Pons (tissue), 1 donor: ENCODE measurements at regions not wholly inside any gene's neighbourhood (a gene's known extent, or its start where the extent isn't known, plus 50 kb on each side); places are given as distances from the start of the nearest gene placed in this dataset.
A peak's percentile ranks its signal among the peaks of the same experiment; 100 is the strongest.

Source experiments
- DNase-seq: peaks from one replicate; pipeline ENCODE4 v3.0.0-alpha.2; 2016; ENCODE audit warnings: low spot score

DNA sequence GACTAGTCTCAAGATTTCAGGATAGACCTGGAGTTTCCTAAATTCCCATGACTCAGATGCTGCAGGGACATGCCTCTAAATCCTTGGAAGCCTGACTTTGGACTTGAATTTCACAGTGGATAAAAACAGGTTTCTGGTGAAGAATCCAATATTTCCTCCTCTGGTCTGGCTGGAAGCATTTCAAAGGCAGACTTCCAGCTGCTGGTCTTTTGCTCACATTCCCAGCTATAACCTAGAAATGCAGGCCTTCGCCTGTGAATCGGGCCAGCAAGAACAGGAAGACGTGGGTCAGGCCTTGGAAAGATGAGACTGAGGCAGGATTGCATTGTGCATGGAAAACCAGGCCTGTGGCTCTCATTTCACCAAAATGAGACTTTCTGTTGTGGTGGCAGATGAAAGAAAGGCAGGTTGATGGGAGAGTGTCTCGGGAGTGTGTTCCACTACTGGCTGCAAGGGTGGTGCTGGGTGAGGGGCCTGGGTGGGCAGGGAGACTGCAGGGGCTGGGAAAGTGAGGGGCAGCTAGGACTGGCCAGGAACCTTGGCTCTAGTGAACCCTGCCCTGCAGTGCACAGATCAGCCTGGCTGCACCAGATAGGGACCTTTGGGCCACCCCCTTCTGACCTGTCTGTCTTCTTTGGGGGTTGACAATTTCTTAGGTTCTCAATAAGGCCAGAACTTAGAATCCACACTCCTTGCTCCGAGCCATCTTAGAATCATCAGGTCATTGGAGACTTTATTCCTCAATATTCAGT, 488.8 kb upstream of the MKI67 start:
- peak; percentile 3 for DNase-seq

DNA sequence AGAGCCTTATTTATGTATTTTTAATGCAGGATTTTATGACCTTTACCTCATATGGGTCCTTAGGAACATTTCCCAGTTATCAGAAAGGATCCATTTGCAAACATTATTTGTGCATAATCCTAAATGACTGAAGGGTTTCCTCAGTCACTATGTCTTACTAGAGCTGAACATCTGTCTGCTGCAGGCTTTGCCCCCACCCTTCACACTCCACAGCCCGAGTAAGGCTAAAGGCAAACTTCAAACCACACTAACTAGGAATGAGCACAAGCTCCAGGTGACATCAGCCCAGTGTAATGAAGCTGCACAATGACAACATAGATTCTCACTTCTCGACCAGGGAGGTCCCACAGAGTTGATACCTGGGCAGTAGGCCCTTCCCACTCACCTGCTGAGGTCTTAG, 491.3 kb upstream of the MKI67 start:
- no peak for DNase-seq

DNA sequence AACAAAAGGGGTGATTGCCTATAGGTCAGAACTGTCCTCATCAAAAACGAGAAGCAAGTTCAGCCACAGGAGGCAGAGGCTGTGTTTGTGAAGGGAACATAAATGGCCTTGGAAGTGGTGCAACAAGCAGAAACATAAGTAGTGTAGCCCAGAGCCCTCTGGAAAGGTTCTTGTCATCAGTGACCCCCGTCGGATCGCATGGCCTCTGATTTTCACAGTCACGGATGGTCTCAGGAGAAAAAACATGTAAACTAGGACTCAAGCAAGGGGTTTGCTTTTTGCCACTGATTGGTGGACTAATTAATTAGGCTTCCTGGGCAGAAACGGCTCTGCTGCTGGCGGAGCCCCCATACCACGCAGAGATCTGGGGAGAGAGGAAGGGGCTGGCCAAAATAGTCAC, 496.5 kb upstream of the MKI67 start:
- DNase-seq = no peak

DNA sequence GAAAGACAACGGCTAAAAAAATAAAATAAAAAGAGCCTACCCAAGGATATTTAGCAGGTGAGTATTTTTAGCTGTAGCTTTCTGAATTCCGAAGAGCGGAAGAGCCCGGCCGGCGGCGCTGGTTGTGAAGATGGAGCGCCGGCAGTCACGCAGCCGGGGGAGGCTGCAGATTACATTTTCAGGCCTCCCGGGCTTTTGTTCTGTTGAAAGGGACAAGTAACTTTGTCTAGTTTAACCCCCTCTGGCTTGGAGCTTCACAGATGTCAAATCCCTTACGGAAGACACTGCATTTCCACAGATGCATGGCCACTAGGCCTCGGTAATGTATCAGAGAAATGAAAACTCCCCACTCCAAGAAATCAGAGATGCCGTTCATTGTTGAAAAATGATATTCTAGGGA, 497.6 kb upstream of the MKI67 start:
- DNase-seq = no peak

DNA sequence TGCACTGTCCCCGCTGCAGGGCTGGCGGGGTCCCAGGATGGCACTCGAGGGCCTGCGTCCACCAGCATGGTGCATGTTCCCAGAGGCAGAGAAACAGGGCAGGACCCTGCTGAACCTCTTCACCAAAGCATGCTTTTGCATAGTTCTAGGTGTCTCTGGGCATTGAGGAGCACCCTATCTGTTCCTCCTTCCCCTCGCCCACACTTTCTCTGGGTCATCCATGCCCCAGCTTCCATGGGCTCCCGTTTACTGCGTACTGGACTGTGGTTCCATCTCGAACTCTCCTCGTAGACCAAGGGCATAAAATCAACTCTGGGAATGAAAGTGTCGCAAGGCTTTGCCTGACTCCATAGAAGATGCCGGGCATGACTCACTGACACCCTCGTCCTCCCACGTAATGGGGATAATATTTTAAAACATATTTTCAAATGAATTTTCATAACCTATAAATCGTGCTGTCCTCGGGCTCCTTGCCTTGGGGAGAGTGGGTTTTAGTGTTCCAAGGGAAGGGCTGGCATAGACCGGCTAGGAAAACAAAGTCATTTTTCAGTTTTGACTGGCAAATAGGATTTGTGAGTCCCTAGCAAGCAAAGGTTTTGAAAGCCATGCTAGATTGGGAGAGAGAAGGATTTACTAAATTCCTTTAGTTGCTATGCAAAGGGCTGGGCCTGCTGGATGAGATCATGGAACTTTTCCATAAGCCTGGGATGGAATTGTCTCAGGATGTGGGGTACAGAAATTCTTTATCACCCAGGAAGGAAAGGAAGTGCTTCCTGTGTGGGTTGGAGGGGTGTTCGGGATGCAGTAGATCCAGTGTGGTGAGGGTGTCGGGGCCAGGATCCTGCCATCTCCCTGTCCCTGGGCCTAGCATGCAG, 498.7 kb upstream of the MKI67 start:
- DNase-seq = no peak

DNA sequence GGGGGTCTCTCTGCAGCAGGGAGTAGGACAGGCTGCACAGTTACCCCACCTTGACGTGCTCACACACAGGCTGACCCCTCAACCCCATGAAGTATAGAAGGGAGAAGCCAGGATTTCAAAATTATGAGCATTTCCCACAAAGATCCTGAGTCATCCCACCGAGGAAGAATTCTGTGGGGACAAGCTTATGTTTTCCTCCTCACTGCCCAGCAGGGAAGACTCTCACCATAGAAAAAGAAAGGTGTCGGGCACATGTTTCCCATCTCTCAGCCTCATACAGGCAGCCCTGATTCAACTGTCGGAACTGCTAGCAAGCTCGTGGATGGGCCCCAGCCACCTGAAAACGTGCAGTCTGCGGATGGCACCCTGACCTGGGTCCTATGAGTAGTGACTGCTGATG, 499.7 kb upstream of the MKI67 start:
- no peak for DNase-seq

DNA sequence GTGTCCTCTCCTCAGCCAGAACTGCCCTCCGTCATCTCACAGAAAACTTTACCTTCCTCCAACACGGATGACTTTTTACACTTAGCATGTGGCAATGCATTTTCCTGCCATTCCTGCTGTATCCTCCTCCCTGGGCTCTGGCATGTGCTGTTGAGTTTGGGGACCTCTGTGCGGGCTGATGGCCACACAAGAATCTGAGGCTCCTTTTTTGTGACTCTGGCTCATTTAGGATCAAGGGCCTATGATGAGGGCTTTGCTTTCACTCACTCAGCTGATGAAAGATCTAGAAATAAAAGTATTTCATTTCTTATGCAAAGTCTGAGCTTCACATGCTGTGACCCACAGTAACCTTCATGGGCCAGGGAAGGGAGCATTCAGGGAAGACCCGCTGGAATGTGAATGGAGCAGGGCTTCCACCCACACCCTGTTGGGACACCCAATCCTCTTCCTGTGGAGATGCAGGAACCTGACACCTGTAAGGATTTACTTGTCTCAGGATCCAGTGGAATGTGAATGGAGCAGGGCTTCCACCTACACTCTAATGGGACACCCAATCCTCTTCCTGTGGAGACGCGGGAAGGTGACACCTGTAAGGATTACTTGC, 500.3 kb upstream of the MKI67 start:
- DNase-seq = no peak

DNA sequence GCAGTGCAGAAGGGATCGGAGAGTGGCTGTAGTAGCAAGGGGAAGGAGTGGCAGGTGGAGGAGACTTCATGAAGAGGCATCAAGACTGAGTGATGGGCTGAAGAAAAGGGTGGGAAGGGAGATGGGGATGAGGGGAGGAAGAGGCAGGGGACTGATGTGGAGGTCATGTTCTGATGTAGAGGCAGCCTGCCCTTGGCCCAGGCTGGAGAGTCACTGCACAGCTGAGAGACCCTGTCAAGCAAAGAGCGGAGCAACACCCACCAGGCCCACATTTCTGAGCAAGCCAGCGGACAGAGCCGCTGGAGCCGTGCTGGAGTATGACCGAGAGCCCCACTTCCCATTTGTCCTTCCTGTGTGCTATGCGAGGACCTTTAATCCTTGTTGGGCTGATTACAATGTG, 501.6 kb upstream of the MKI67 start:
- no peak for DNase-seq

DNA sequence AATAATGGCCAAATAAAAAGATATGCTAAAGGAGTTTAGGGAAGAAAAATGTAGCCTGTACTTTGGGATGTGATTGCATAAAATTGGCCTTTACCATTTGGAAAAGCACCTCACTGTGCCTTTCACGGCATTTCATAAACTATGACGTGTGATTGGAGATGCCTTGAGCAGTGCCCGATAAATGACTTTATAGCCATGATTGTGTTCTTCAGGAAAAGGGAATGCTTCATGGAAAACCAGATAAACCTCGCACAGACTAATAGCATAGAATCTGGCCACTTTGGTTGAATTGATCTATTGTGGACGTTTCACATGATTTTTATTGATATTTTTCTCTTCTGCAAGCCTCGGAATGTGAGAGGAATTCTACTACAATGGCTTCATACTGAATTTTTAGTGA, 502.0 kb upstream of the MKI67 start:
- DNase-seq = no peak

DNA sequence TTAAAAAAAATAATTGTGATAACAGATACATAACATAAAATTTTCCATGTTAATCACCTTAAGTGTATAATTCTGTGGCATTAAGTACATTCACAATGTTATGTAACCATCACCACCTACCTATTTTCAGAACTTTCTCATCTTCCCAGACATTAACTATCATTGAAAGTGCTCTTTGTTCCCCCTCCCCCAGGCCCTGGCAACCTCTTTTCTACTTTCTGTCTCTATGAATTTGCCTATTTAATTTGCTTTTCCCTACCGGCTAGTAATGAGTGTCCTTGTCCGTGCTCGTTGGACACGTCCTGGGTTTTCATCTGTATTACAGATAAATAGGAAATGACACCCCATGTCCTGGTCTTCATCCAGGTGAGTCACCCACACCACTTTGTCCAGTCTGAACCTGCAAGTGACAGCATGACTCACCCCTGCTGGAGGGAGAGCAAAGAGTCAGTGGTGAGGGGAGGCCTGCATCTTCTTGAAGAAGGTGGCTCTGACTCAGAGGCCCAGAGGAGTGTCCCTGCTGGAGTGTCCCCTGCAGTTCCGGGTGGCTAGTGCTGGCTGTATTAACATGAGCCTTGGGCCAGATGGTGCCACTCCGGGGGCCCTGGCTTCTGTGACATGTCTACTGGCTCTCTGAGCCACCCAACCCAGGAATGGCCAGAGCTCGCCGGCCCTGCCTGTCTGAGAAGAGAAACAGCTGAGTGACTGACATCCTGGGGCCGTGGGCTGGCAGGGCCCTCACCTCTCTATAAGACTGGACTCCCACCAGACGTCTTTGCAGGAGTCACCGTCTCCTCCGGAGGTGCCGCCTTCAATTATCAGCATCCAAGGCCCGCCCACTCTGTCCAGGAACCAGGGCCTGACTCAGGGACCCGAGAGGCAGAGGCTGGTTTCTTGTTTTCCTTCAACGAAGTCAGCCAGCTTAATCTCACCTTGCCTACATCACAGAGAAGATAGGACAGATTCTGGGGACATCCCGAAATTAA, 503.2 kb upstream of the MKI67 start:
- DNase-seq = no peak

DNA sequence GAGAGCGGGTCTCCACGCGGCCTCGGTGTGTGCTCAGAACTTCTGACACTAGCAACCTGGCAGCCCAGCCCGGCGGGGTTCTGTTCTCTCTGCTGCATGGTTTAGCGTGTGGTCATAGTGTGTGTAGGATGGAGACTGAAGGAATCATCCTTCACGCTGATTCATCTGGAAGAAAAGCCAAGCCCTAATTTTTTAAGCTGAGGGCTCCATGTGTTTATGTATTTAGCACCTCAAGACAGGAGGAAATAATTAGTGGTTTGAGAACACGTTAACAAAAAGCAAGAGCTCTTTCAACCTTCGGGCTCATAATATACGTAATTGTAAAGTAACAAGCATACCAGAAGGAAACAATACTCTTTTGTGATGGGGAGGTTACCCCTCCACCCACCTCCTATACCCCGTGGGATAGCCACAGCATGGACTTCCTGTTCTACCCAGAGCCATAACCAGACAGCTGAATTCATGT, 504.6 kb upstream of the MKI67 start:
- DNase-seq = no peak

DNA sequence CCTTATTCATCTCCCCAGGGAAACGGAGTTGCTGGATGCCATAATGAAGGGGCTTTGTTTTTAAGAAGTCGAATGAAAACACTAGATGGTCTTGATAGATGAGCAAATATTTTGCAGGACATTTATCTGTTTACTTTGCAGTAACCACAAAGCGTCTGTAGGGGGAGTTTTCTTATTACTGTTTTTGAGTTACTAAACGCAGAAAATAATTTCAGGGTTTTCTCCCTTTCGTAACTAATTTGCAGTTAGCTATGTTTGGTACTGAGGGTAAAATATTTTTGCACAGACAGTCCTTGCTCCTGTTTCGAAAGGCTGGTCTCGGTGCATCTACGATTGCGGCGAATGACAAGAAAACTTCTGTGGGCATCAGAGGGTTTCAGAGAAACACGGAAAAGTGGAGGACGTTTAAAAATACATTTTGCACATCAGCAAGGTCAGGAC, 505.6 kb upstream of the MKI67 start:
- peak; percentile 37 for DNase-seq

DNA sequence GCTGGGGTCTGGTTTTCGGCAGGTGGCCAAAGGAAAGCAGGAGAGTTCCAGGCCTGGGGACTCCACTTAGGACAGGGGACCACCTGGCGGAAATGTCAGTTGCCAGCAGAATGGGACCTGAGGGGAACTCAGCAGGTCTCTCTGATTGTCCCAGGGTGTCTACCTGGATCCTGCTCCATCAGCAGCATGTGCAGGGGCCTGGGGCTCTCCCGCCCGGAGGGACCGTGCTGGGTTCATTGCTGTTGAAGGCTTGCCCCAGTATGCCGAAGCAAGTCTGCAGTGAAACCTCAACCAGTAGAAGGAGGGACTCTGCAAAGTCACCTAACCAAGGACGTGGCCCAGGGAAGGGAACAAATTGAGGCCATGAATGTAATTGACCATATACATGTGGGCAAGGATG, 506.5 kb upstream of the MKI67 start:
- DNase-seq = no peak

DNA sequence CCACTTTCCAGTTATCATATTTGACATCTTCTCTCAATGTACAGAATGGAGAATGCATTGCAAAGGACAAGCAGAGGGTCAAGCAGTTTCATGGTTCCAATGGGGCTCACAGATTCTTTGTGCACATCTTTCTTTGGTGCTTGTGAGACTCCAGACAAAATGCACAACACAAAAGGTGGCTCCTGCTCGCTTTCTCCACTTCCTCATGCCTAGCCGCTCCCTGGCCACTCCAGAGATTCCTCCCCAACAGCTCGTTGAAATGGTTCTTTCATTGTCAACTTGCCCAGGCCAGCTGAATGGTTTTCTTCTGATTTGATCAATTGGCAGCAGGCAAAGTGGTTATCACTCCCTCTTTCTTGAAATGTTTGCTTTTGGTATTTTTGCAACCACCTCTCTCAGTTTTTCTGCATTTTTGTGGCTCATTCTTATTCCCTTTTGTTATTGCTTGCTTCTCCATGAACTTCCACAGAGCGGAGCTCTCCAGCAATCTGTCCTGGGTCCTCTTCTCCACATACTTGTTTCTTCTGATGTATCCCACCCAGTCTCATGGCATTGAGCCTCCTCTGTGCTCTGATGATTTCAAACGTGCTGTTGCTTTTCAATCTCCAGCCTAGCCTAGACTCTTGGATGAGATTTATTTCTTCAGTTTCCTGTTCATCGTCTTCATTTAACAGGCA, 507.8 kb upstream of the MKI67 start:
- DNase-seq = no peak

DNA sequence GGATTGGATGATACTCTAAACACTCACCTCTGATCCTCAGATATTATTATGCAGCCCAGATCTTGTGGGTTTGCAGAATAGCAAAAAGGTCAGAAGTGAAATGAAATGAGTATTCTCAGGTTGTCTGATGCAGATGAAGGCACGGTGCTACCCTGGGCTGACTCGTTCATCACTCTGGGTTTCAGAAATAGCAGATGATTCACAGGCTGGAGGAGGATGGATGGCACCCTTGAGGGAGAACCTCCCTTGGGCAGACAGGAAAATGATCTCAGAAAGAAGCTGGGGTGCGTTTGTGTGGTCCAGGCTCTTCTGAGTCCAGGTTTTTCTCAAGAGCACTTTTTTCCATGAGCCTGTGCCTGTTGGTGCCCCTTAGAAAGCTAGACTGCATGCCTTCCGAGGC, 515.8 kb upstream of the MKI67 start:
- DNase-seq = no peak

DNA sequence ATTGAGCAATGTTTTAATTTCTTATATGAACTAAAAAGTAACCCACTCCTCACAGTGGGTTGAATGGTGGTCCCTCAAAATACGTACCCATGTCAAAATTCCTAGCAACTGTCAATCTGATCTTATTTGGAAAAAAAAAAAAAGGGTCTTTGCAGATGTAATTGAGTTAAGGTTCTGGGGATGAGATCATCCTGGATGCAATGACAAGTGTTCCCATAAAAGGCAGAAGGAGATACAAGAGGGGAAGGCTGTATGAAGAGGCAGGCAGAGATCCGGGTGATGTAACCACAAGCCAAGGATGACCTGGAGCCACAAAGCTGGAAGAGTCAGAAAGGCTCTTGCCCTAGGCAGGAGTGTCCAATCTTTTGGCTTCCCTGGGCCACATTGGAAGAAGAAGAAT, 516.3 kb upstream of the MKI67 start:
- DNase-seq = no peak

DNA sequence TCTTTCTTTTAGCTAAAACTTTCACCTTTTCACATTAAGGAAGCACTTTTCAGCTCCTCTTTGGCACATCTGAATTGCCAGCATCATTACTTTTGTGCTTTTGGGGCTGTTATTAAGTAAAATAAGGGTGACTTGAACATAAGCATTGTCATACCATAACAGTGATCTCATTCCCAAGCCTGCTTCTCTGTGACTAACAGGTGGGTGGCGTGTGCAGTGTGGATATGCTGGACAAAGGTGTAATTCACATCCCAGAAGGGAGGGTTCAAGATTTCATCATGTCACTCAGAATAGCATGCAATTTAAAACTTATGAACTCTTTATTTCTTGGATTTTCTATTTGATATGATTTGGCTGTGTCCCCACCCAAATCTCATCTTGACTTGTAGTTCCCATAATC, 517.4 kb upstream of the MKI67 start:
- no peak for DNase-seq

DNA sequence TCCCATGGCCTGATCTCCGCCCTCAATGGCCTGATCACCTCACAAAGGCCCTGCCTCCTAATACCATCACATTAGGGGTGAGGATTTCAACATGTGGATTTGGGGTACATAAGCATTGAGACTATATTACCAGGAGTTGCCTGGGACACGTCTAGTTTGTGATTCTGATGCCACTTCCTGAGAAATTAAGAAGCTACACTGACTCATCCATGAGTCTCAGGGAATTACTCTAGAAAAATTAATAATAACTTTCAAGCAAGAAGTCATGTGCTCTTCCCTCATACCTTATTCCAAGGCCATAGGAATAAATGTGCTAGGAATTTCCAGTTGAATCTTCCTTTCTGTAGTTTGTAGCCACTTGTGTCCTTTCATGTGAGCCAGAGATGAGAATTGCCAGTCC, 519.3 kb upstream of the MKI67 start:
- DNase-seq = no peak

DNA sequence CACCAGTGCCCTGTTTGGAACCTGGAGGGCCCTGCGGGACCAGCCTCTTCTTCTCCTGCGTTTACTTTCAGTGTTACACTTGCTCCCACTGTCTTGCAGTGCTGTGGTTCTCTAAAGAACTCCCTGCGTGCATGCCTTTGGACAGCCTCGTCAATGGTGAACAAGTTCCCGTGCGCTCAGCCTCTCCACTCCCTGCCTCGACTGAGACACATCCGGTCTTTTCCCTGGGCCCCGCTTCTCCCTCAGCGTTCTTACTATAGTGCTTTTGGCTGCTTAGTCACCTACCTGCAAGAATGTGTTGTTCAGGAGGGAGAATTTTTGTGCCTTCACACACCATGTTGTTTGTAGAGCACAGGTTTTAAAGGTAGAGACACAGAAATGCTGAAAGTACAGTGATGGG, 520.7 kb upstream of the MKI67 start:
- DNase-seq = no peak

DNA sequence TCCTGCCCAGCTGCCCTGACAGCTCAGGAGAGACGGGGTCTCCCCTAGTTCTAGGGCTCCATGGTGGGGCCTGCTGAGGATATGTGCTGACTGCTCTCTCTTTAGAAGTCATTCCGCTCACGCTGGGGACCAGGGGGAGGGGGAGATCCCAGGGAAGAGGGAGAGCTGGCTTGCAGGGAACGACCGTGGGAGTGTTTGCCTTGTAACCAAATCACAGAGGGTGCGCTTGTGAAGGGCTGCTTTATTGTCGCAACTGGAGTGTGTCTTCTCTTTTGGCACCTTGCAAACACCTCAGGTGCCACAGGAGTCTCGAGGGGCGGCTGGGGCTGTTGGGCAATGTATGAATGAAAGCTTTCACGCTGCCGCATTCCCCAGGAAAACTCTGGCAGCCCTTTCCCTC, 531.3 kb upstream of the MKI67 start:
- DNase-seq = no peak

DNA sequence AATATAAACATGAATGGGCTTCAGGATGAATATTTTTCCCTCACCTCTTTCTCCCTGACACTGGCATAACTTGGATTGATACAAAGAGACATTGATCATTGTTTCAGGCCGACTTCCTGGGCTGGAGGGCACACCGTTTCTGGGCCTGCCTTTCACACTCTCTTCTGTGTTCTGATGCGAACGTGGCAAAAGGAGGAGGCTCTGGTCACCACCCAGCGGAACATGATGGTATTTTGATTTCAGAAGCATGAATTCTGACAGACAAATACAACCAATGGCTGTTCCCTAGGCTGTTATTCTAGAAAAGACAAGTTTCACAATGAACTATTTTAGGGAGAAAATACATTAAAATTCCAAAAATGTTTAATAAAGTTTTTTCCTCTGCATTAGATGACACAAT, 534.5 kb upstream of the MKI67 start:
- no peak for DNase-seq
